CD4-positive, CD25-positive, alpha-beta regulatory T cell (primary cell): ENCODE measurements at regions not wholly inside any gene's neighbourhood (a gene's known extent, or its start where the extent isn't known, plus 50 kb on each side); places are given as distances from the start of the nearest gene placed in this dataset.
"Not testable (repeated sequence)": the region's sequence is repeated elsewhere in the genome, so short reads cannot be mapped to it uniquely, and the experiment has no call there.

Experiments
- ATAC-seq, 2 donors: fragments of 150-1000 bp; cut with Tn5 transposase; one replicate each; pipeline ENCODE4 v1.10.0; 2021; ENCODE audit warnings: low read depth in 2 of 2, moderate number of reproducible peaks in 2 of 2, moderate library complexity in 1 of 2
- DNase-seq, 3 donors: peaks; one replicate each; pipeline versions ENCODE4 v3.0.0 to v3.0.0-alpha.2; 2012 to 2022; ENCODE audit warnings: mixed read lengths in 1 of 3
- H3K27ac ChIP-seq: one replicate; pipeline ENCODE4 v1.7.0; 2013; ENCODE audit warnings: mild to moderate bottlenecking, low read length; ENCODE audit not compliant: insufficient read depth, poor library complexity, severe bottlenecking
- H3K27me3 ChIP-seq: one replicate; pipeline ENCODE4 v1.7.0; 2013; ENCODE audit warnings: low read length; ENCODE audit not compliant: control insufficient read depth, insufficient read depth
- H3K36me3 ChIP-seq: one replicate; pipeline ENCODE4 v1.7.0; 2013; ENCODE audit warnings: mild to moderate bottlenecking, low read length, moderate library complexity; ENCODE audit not compliant: control insufficient read depth, insufficient read depth
- H3K4me1 ChIP-seq: 2 replicates; pipeline ENCODE4 v1.7.0; 2013; ENCODE audit warnings: mild to moderate bottlenecking, low read length; ENCODE audit not compliant: insufficient read depth, control insufficient read depth, poor library complexity, severe bottlenecking
- H3K4me3 ChIP-seq: one replicate; pipeline ENCODE4 v1.7.0; 2013; ENCODE audit warnings: low read depth, mild to moderate bottlenecking, low read length, moderate library complexity
- H3K9me3 ChIP-seq, 2 experiments: 1 replicate in 1 of 2; 2 replicates in 1 of 2; pipeline ENCODE4 v1.7.0; 2013; ENCODE audit warnings: low read length in 2 of 2, mild to moderate bottlenecking in 1 of 2, moderate library complexity in 1 of 2; ENCODE audit not compliant: control insufficient read depth in 2 of 2
- H3K27ac Mint-ChIP-seq, 3 donors: one replicate each; pipeline ENCODE4 v1.8.0; 2020 to 2022; ENCODE audit warnings: mild to moderate bottlenecking in 3 of 3, mixed read lengths in 3 of 3, moderate library complexity in 2 of 3
- H3K27me3 Mint-ChIP-seq: one replicate; pipeline ENCODE4 v1.8.0; 2022; ENCODE audit warnings: mild to moderate bottlenecking, mixed read lengths
- H3K36me3 Mint-ChIP-seq: one replicate; pipeline ENCODE4 v1.8.0; 2020; ENCODE audit warnings: mixed read lengths
- H3K4me1 Mint-ChIP-seq, 4 donors: one replicate each; pipeline ENCODE4 v1.8.0; 2020 to 2022; ENCODE audit warnings: mixed read lengths in 4 of 4, mild to moderate bottlenecking in 1 of 4
- H3K4me3 Mint-ChIP-seq, 4 donors: one replicate each; pipeline ENCODE4 v1.8.0; 2020 to 2022; ENCODE audit warnings: mild to moderate bottlenecking in 4 of 4, mixed read lengths in 4 of 4, moderate library complexity in 3 of 4
- H3K9me3 Mint-ChIP-seq, 7 donors: one replicate each; pipeline ENCODE4 v1.8.0; 2020 to 2022; ENCODE audit warnings: mixed read lengths in 7 of 7, mild to moderate bottlenecking in 3 of 7, moderate library complexity in 2 of 7

DNA sequence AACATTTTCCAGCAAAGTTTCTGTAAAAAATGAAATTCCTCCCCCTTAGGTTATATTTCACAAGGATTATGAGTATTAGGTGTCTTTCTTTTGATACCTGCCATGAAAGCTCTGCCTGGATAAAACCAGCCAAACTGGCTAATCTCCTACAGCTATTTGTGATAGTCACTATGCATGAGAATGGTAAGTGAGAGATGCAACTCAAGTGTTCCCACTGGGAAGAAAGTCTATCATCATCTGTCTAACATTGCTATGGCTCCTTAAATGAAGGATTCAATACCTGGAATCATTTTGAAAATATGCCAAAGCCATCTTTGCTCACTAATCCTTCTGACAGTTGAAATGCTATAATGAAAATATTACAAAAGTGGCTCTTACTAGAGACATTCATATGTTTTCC is 339.9 kb upstream of the LRRTM4 start:
- H3K9me3 Mint-ChIP-seq, result peaks cover 2 to 26% (median 8%) of the 10 kb centered on the region in 7 donors
- Histone ChIP-seq H3K27me3 (no peaks in the 10 kb centered on the region), H3K27ac (no peak overlapping the region), H3K4me1 (no peaks in the 10 kb centered on the region), H3K9me3 (peaks cover 2 to 5% of the 10 kb centered on the region in 2 experiments), H3K4me3 (no peak overlapping the region), H3K36me3 (no peaks in the 10 kb centered on the region)
- H3K4me1 Mint-ChIP-seq, result no peaks in the 10 kb centered on the region
- DNase-seq, result no peak
- H3K27me3 Mint-ChIP-seq, result no peaks in the 10 kb centered on the region
- no peaks in the 10 kb centered on the region for H3K36me3 Mint-ChIP-seq
- H3K4me3 Mint-ChIP-seq, result no peak overlapping the region
- ATAC-seq, result no peak
- no peak overlapping the region for H3K27ac Mint-ChIP-seq

DNA sequence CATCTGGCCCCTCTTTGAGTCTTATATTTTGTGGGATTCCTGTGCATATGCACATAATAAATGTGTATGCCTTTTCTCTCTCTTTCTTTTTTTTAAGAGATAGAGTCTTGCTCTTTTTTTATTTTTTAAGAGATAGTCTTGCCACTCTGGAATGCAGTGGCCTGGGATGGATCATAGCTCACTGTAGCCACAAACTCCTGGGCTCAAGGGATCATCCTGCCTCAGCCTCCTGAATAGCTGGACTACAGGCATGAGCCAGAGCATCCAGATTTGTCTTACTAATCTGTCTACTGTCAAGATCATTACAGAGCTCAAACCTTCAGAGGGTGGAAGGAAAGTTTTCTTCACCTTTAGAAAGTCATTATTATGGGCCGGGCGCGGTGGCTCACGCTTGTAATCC is 342.2 kb upstream of the LRRTM4 start:
- Histone ChIP-seq H3K27ac (no peak overlapping the region), H3K27me3 (no peaks in the 10 kb centered on the region), H3K36me3 (no peaks in the 10 kb centered on the region), H3K4me1 (no peaks in the 10 kb centered on the region), H3K9me3 (peaks cover 0 to 2% of the 10 kb centered on the region in 2 experiments), H3K4me3 (no peak overlapping the region)
- H3K27ac Mint-ChIP-seq, result no peak overlapping the region
- no peaks in the 10 kb centered on the region for H3K4me1 Mint-ChIP-seq
- no peaks in the 10 kb centered on the region for H3K27me3 Mint-ChIP-seq
- no peak for DNase-seq
- no peak for ATAC-seq
- no peaks in the 10 kb centered on the region for H3K36me3 Mint-ChIP-seq
- H3K4me3 Mint-ChIP-seq, result no peak overlapping the region
- H3K9me3 Mint-ChIP-seq, result peaks cover 2 to 23% (median 6%) of the 10 kb centered on the region in 7 donors

DNA sequence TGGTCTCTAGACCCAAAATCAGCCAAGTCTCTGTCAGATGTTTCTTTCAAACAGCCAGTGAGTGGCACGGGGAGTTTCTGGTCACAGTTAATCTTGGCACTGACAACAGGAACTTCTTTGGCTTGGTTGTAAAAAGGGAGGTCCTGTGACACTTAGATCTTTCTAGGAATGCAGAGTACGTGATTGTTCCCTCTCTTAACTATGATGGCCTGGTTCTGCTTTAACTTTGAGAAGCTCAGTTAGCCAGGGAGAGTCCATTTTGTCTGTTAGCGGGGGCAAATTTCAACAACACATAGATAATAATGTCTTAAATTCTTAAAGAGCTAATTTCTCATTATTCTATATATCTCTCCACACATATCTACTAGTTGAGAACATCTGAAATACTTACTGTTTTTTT is 344.5 kb upstream of the LRRTM4 start:
- Histone ChIP-seq H3K27ac (no peak overlapping the region), H3K4me3 (no peak overlapping the region), H3K4me1 (no peaks in the 10 kb centered on the region), H3K9me3 (peaks cover 0 to 2% of the 10 kb centered on the region in 2 experiments), H3K36me3 (no peaks in the 10 kb centered on the region), H3K27me3 (no peaks in the 10 kb centered on the region)
- DNase-seq, result no peak
- Mint-ChIP-seq H3K9me3 (peaks cover 0 to 25% (median 6%) of the 10 kb centered on the region in 7 donors), H3K36me3 (no peaks in the 10 kb centered on the region), H3K27me3 (no peaks in the 10 kb centered on the region), H3K27ac (no peak overlapping the region), H3K4me1 (no peaks in the 10 kb centered on the region), H3K4me3 (no peak overlapping the region)
- ATAC-seq, result no peak

DNA sequence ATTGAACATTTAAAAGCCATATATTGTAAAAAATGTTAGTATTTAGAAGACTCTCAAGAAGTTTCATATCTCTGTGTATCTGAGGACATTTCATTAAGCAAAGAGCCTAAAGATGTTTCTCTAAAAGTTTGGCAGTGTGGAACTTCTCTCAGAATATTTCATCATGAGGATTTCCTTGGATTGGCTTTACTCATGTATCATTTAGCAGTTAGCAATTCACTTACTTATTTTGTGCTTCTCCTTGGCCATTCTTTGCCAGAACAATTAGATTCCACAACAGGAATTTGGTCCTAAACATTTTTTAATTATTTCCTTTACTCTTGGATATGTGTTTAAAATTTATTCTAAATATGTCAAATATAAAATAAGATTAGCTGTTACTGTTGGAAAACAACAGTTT is 345.0 kb upstream of the LRRTM4 start:
- Mint-ChIP-seq H3K27me3 (no peaks in the 10 kb centered on the region), H3K36me3 (no peaks in the 10 kb centered on the region), H3K4me1 (no peaks in the 10 kb centered on the region), H3K27ac (no peak overlapping the region), H3K9me3 (peaks cover 0 to 27% (median 6%) of the 10 kb centered on the region in 7 donors), H3K4me3 (no peak overlapping the region)
- no peaks in the 10 kb centered on the region for H3K27me3 ChIP-seq
- peaks cover 0 to 2% of the 10 kb centered on the region in 2 experiments for H3K9me3 ChIP-seq
- H3K27ac ChIP-seq, result no peak overlapping the region
- ATAC-seq (no peak), DNase-seq (no peak)
- no peaks in the 10 kb centered on the region for H3K4me1 ChIP-seq
- no peak overlapping the region for H3K4me3 ChIP-seq
- no peaks in the 10 kb centered on the region for H3K36me3 ChIP-seq

DNA sequence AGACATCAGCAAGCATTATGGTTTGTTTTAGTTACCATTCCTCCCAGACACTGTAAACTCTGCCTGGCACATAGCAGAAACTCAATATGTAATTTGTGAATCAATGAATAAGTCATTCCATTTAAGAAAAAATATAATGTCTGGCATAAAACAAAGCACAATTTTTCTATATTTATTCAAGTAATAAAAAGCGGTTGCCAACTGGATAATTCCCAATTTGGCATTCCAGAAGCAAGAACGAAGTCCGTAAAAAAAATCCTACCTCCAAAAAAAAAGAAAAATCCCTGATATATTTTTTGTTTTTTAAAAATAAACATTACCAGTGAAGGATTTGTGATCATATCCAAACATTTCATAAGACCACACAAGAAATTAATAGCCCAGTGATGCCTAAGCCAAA is 351.3 kb upstream of the LRRTM4 start:
- peaks cover 0 to 43% (median 6%) of the 10 kb centered on the region in 7 donors for H3K9me3 Mint-ChIP-seq
- H3K4me1 Mint-ChIP-seq, result no peaks in the 10 kb centered on the region
- H3K36me3 ChIP-seq, result no peaks in the 10 kb centered on the region
- H3K27ac ChIP-seq, result no peak overlapping the region
- no peak overlapping the region for H3K4me3 Mint-ChIP-seq
- no peaks in the 10 kb centered on the region for H3K36me3 Mint-ChIP-seq
- no peaks in the 10 kb centered on the region for H3K4me1 ChIP-seq
- no peaks in the 10 kb centered on the region for H3K27me3 Mint-ChIP-seq
- H3K27me3 ChIP-seq, result no peaks in the 10 kb centered on the region
- H3K27ac Mint-ChIP-seq, result no peak overlapping the region
- no peak for ATAC-seq
- no peak overlapping the region for H3K4me3 ChIP-seq
- no peak for DNase-seq
- no peaks in the 10 kb centered on the region for H3K9me3 ChIP-seq

DNA sequence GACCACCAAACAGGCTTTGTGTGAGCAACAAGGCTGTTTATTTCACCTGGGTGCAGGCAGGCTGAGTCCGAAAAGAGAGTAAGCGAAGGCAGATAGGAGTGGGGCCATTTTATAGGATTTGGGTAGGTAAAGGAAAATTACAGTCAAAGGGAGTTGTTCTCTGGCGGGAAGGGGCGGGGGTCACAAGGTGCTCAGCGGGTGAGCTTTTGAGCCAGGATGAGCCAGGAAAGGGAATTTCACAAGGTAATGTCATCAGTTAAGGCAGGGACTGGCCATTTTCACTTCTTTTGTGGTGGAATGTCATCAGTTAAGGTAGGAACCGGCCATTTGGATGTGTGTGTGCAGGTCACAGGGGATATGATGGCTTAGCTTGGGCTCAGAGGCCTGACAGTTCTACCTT is 378.0 kb upstream of the LRRTM4 start:
- DNase-seq, H3K4me3 Mint-ChIP-seq, ATAC-seq, H3K36me3 Mint-ChIP-seq, H3K27me3 ChIP-seq, H3K4me3 ChIP-seq, H3K36me3 ChIP-seq, H3K27ac ChIP-seq, H3K4me1 Mint-ChIP-seq, H3K4me1 ChIP-seq, H3K27ac Mint-ChIP-seq, H3K27me3 Mint-ChIP-seq, H3K9me3 ChIP-seq: not testable (repeated sequence)
- H3K9me3 Mint-ChIP-seq, result peaks cover 0 to 27% (median 3%) of the 10 kb centered on the region in 7 donors

DNA sequence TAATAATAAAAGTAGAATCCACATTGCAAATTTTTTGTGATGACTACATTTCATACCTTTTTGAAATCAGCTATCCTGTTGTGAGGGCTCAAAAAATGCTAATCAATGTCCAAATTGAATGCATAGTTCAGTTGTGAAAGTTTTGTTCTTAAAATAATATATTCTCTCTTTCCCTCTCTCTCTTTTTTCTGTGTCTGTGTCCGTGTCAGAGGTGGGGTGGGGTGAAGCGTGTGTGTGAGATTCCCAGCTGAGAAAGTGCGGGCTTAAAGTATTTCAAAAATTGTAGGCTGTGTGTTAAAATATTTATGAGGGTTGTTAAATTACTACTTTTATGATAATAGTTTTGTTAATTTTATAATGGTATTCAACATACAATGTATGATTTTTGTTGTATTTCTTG is 388.0 kb upstream of the LRRTM4 start:
- H3K4me1 Mint-ChIP-seq, result no peaks in the 10 kb centered on the region
- H3K9me3 Mint-ChIP-seq, result peaks cover 0 to 31% (median 11%) of the 10 kb centered on the region in 7 donors
- DNase-seq (no peak), ATAC-seq (no peak)
- H3K27me3 ChIP-seq, result no peaks in the 10 kb centered on the region
- H3K36me3 Mint-ChIP-seq, result no peaks in the 10 kb centered on the region
- H3K4me3 Mint-ChIP-seq, result no peak overlapping the region
- peaks cover 2 to 8% of the 10 kb centered on the region in 2 experiments for H3K9me3 ChIP-seq
- no peak overlapping the region for H3K4me3 ChIP-seq
- H3K27ac Mint-ChIP-seq, result no peak overlapping the region
- H3K4me1 ChIP-seq, result no peaks in the 10 kb centered on the region
- H3K27me3 Mint-ChIP-seq, result no peaks in the 10 kb centered on the region
- no peaks in the 10 kb centered on the region for H3K36me3 ChIP-seq
- H3K27ac ChIP-seq, result no peak overlapping the region

DNA sequence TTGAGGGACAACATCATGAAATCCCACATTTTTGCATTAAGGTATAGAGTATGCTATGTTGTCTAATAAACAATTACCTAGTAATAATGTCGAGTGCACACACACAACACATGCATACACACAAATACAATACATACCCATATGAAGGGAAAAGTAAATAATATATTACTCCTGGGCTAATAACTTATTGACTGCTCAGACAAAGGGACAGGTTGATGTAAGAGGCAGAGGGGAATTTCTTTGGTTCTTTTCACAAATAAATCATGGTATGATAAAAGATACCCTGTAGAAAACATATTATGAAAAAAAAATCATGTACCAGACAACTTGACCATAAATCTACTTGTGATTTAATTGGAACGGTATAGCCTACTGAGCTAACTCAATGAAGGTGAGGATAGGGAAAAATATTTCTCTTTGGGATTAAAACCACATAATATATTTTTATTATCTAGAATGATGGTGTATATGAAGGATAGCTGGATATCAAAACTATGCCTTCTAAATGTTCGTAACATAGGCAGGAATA is 398.7 kb upstream of the LRRTM4 start:
- Mint-ChIP-seq H3K27me3 (no peaks in the 10 kb centered on the region), H3K4me3 (no peak overlapping the region), H3K36me3 (no peaks in the 10 kb centered on the region), H3K4me1 (no peaks in the 10 kb centered on the region), H3K27ac (no peak overlapping the region), H3K9me3 (peaks cover 0 to 25% (median 8%) of the 10 kb centered on the region in 7 donors)
- Histone ChIP-seq H3K27me3 (no peaks in the 10 kb centered on the region), H3K36me3 (no peaks in the 10 kb centered on the region), H3K4me3 (no peak overlapping the region), H3K9me3 (peaks cover 0 to 3% of the 10 kb centered on the region in 2 experiments), H3K4me1 (no peaks in the 10 kb centered on the region), H3K27ac (no peak overlapping the region)
- ATAC-seq (no peak), DNase-seq (no peak)
